GM12865 (cell line): ENCODE measurements at regions not wholly inside any gene's neighbourhood (a gene's known extent, or its start where the extent isn't known, plus 50 kb on each side); places are given as distances from the start of the nearest gene placed in this dataset.

Experiments used
- DNase-seq: peaks from one replicate; pipeline ENCODE4 v3.0.0; 2010; ENCODE audit warnings: low read depth
- H3K4me3 ChIP-seq: 2 replicates; pipeline ENCODE4 v1.5.1; 2011; ENCODE audit warnings: mild to moderate bottlenecking, low read depth, low read length, control low read depth
- CTCF ChIP-seq: IDR thresholded peaks from 2 replicates; pipeline ENCODE4 v1.5.1; 2011; ENCODE audit warnings: low read length, control low read depth, low read depth, inconsistent platforms; ENCODE audit not compliant: insufficient read depth; ENCODE audit errors: missing control alignments

- DNase-seq, result no peak
- no peak for TF ChIP-seq CTCF
- no peak overlapping the region for H3K4me3 ChIP-seq
Observed at GRCh38 chr17:43327421-43327820, 71.4 kb upstream of the ARL4D start.

GRCh38 chr17:43326490-43327275 lies 72.1 kb upstream of the ARL4D start:
- DNase-seq, result no peak
- no peak for TF ChIP-seq CTCF
- no peak overlapping the region for H3K4me3 ChIP-seq

GRCh38 chr17:43324205-43324893 lies 74.4 kb upstream of the ARL4D start:
- peak; percentile 28 for TF ChIP-seq CTCF
- no peak overlapping the region for H3K4me3 ChIP-seq

GRCh38 chr17:43319293-43320124 lies 79.3 kb upstream of the ARL4D start:
- TF ChIP-seq CTCF, result no peak
- DNase-seq, result peak; percentile 10
- no peak overlapping the region for H3K4me3 ChIP-seq

More at GRCh38 chr17:43324205-43324893, 74.4 kb upstream of the ARL4D start:
- DNase-seq, result peak; percentile 79

- no peak overlapping the region for H3K4me3 ChIP-seq
- TF ChIP-seq CTCF, result no peak
- DNase-seq, result peak; percentile 59
Observed at GRCh38 chr17:43316522-43317142, 82.2 kb upstream of the ARL4D start.

GRCh38 chr17:43315858-43316521 lies 82.2 kb upstream of the RNU2-1 start:
- DNase-seq, result no peak
- TF ChIP-seq CTCF, result no peak

More at GRCh38 chr17:43315858-43316521, 82.2 kb upstream of the RNU2-1 start:
- no peak overlapping the region for H3K4me3 ChIP-seq
